ENCODE measurements at regions not wholly inside any gene's neighbourhood (a gene's known extent, or its start where the extent isn't known, plus 50 kb on each side); places are given as distances from the start of the nearest gene placed in this dataset.

DNA sequence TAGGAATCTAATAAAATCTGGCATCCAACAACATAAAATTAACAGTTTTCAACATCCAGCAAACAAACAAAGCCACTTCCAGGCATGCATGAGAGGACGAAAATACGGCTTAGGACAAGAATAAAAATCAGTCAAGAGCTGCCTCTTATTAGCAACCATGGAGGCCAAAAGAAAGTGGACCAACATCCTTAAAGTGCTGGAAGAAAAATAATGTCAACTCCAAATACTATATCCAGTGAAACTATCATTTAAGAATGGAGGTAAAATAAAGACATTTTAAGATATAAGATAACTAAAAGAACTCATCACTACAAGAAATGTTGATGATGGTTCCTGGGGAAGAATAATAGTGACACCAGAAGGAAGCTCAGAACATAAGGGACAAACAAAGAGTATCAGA lies 224.0 kb upstream of the IRX4 start:
- CTCF ChIA-PET = no interaction called here
- no TSS peak for BruUV-seq (replicated peaks)
- H3K27ac Mint-ChIP-seq (ENCODE audit: low read depth, unreplicated experiment) = no peak overlapping the region
- intact Hi-C loops (cut with micrococcal nuclease) = no loop called here
- TF ChIP-seq, protein P1, sequence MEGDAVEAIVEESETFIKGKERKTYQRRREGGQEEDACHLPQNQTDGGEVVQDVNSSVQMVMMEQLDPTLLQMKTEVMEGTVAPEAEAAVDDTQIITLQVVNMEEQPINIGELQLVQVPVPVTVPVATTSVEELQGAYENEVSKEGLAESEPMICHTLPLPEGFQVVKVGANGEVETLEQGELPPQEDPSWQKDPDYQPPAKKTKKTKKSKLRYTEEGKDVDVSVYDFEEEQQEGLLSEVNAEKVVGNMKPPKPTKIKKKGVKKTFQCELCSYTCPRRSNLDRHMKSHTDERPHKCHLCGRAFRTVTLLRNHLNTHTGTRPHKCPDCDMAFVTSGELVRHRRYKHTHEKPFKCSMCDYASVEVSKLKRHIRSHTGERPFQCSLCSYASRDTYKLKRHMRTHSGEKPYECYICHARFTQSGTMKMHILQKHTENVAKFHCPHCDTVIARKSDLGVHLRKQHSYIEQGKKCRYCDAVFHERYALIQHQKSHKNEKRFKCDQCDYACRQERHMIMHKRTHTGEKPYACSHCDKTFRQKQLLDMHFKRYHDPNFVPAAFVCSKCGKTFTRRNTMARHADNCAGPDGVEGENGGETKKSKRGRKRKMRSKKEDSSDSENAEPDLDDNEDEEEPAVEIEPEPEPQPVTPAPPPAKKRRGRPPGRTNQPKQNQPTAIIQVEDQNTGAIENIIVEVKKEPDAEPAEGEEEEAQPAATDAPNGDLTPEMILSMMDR (IDR thresholded peaks at IDR 0.05; ENCODE audit: unreplicated experiment) = no peak
- POLR2A ChIA-PET = interaction anchor here (0.7 to 0.8 kb wide), 2 partner anchors 8 to 158 kb away, joined by 3 to 4 read pairs; no protein-coding TSS in a partner anchor
- H3K36me3 Mint-ChIP-seq (ENCODE audit: insufficient read depth, unreplicated experiment) = no peaks in the 10 kb centered on the region
- no peaks in the 10 kb centered on the region for H3K9me3 Mint-ChIP-seq (ENCODE audit: unreplicated experiment)
- DNase-seq (ENCODE audit: unreplicated experiment) = no peak
- no peaks in the 10 kb centered on the region for H3K4me1 Mint-ChIP-seq (ENCODE audit: insufficient read depth, unreplicated experiment)
- no peaks in the 10 kb centered on the region for H3K27me3 Mint-ChIP-seq (ENCODE audit: insufficient read depth, unreplicated experiment)
- no peak overlapping the region for H3K4me3 Mint-ChIP-seq (ENCODE audit: unreplicated experiment)

DNA sequence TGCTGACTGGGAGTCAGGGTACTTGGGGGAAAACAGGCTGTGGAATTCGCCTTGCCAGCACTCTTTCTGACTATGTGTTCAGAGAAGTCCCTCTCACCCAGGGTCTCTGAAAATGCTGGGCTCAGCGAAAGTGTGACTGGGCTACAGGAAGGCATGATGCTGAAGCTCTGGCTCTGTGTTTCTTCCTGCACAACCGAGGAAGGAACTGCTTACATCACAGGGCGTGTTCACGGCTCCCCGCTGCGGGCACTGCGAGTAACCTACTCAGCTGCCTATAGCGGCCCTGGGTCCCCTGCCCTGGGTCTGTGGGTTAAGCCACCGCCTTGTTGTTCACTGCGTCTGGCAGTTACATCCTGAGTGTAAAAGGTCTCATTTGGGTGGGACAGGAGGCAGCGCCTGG lies 222.4 kb upstream of the IRX4 start:
- no peaks in the 10 kb centered on the region for H3K36me3 Mint-ChIP-seq (ENCODE audit: insufficient read depth, unreplicated experiment)
- H3K4me1 Mint-ChIP-seq (ENCODE audit: insufficient read depth, unreplicated experiment) = no peaks in the 10 kb centered on the region
- ChIA-PET POLR2A (no interaction called here), CTCF (no interaction called here)
- no peak for DNase-seq (ENCODE audit: unreplicated experiment)
- H3K27ac Mint-ChIP-seq (ENCODE audit: low read depth, unreplicated experiment) = no peak overlapping the region
- intact Hi-C loops (cut with micrococcal nuclease) = no loop called here
- H3K9me3 Mint-ChIP-seq (ENCODE audit: unreplicated experiment) = no peaks in the 10 kb centered on the region
- TF ChIP-seq, protein P1 (IDR thresholded peaks at IDR 0.05; ENCODE audit: unreplicated experiment) = no peak
- H3K4me3 Mint-ChIP-seq (ENCODE audit: unreplicated experiment) = no peak overlapping the region
- no peaks in the 10 kb centered on the region for H3K27me3 Mint-ChIP-seq (ENCODE audit: insufficient read depth, unreplicated experiment)
- no TSS peak for BruUV-seq (replicated peaks)

DNA sequence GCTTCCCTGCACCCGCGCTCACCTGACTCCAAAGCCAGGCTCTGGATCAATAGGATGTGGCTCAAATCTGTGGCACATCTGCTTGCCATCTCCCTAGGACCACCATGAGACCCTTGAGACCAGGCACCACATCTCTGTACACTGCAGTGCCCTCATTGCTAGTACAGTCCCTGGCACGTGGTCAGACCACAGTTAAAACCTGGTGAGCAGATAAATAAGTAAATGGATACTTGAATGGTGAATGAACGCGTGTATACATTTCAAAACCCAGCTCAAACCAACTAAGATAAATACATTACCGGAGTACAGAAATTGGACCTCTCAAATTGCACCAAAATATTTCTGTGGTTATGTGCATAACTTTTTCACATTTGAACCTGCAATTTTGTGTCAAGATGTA lies 221.2 kb upstream of the IRX4 start:
- POLR2A ChIA-PET = no interaction called here
- DNase-seq (ENCODE audit: unreplicated experiment) = no peak
- H3K27ac Mint-ChIP-seq (ENCODE audit: low read depth, unreplicated experiment) = no peak overlapping the region
- no TSS peak for BruUV-seq (replicated peaks)
- no peaks in the 10 kb centered on the region for H3K9me3 Mint-ChIP-seq (ENCODE audit: unreplicated experiment)
- TF ChIP-seq, protein P1 (IDR thresholded peaks at IDR 0.05; ENCODE audit: unreplicated experiment) = no peak
- CTCF ChIA-PET = no interaction called here
- H3K4me1 Mint-ChIP-seq (ENCODE audit: insufficient read depth, unreplicated experiment) = no peaks in the 10 kb centered on the region
- no peaks in the 10 kb centered on the region for H3K27me3 Mint-ChIP-seq (ENCODE audit: insufficient read depth, unreplicated experiment)
- H3K36me3 Mint-ChIP-seq (ENCODE audit: insufficient read depth, unreplicated experiment) = no peaks in the 10 kb centered on the region
- intact Hi-C loops (cut with micrococcal nuclease) = no loop called here
- H3K4me3 Mint-ChIP-seq (ENCODE audit: unreplicated experiment) = no peak overlapping the region

DNA sequence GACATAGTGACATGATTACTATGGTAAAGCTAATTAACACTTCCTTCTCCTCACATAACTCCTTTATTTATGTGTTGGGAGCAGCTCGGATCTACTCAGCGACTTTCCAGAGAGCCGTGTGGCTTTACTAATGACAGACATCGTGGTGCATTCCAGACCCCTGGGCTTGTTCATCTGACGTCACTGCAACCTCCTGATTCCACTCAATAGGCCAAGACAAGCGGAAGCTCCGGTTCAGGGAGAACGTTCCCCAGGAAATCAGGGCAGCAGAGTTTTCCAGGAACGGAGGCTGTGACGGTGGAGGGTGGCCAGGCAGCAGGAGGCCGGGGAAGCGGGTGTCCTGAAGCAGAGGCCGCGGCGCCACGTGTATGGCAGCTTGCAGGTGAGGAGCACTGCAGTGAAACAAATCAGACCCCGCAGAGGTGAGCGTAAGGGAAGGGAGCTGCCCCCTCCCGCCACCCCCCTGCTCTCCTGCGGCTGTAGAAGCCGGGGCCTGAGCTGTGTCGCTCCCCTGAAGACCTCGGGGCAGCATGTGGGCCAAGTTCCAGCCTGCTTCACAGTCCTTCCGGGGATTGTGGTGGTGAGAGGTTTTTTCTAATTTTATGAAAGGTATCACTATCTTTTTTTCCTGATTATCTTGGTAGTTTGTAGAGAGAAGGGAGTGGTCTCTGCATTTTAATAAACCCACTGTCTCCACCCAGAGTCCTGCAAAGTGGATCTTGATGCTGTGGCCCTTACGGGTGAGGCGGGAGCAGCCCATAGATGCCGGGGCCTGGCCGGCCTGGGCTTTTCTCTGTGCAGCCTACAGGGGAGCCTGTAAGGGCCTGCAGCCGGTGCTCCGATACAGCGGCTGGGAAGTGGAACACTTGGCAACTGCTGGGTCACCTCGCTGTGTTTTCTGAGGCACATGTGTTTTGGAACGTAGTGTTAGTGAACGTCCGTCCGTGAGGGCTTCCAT lies 220.4 kb upstream of the IRX4 start:
- Mint-ChIP-seq H3K9me3 (ENCODE audit: unreplicated experiment) (no peaks in the 10 kb centered on the region), H3K27ac (ENCODE audit: low read depth, unreplicated experiment) (no peak overlapping the region), H3K4me3 (ENCODE audit: unreplicated experiment) (no peak overlapping the region), H3K4me1 (ENCODE audit: insufficient read depth, unreplicated experiment) (peaks cover under 1% of the 10 kb centered on the region), H3K27me3 (ENCODE audit: insufficient read depth, unreplicated experiment) (no peaks in the 10 kb centered on the region), H3K36me3 (ENCODE audit: insufficient read depth, unreplicated experiment) (no peaks in the 10 kb centered on the region)
- no peak for DNase-seq (ENCODE audit: unreplicated experiment)
- BruUV-seq (replicated peaks) = no TSS peak
- intact Hi-C loops (cut with micrococcal nuclease) = no loop called here
- POLR2A ChIA-PET = no interaction called here
- TF ChIP-seq, protein P1 (IDR thresholded peaks at IDR 0.05; ENCODE audit: unreplicated experiment) = no peak
- CTCF ChIA-PET = interaction anchor here (0.5 kb wide), 1 partner anchor 592 kb away, joined by 7 read pairs; no protein-coding TSS in a partner anchor

Data from MCF 10A (cell line).